ENCODE measurements at regions not wholly inside any gene's neighbourhood (a gene's known extent, or its start where the extent isn't known, plus 50 kb on each side); places are given as distances from the start of the nearest gene placed in this dataset.

GRCh38 chr14:39873791-39874190, 441.6 kb upstream of the FBXO33 start:
- no peak for TF ChIP-seq CTCF (IDR thresholded peaks at IDR 0.05; ENCODE audit: partially characterized antibody, unreplicated experiment)
- DNase-seq, result no peak
- Mint-ChIP-seq H3K36me3 (ENCODE audit: unreplicated experiment) (no peaks in the 10 kb centered on the region), H3K9me3 (ENCODE audit: unreplicated experiment) (no peaks in the 10 kb centered on the region), H3K4me1 (ENCODE audit: low read depth, unreplicated experiment) (no peaks in the 10 kb centered on the region), H3K4me3 (ENCODE audit: unreplicated experiment) (no peak overlapping the region), H3K27me3 (ENCODE audit: unreplicated experiment) (no peaks in the 10 kb centered on the region), H3K27ac (ENCODE audit: unreplicated experiment) (no peak overlapping the region)

GRCh38 chr14:39868949-39869348, 436.7 kb upstream of the FBXO33 start:
- Mint-ChIP-seq H3K36me3 (ENCODE audit: unreplicated experiment) (no peaks in the 10 kb centered on the region), H3K9me3 (ENCODE audit: unreplicated experiment) (no peaks in the 10 kb centered on the region), H3K4me3 (ENCODE audit: unreplicated experiment) (no peak overlapping the region), H3K4me1 (ENCODE audit: low read depth, unreplicated experiment) (peaks cover 4% of the 10 kb centered on the region), H3K27me3 (ENCODE audit: unreplicated experiment) (peaks cover 3% of the 10 kb centered on the region), H3K27ac (ENCODE audit: unreplicated experiment) (no peak overlapping the region)
- TF ChIP-seq CTCF (IDR thresholded peaks at IDR 0.05; ENCODE audit: partially characterized antibody, unreplicated experiment), result no peak
- DNase-seq, result no peak

GRCh38 chr14:39868251-39868650, 436.0 kb upstream of the FBXO33 start:
- Mint-ChIP-seq H3K4me3 (ENCODE audit: unreplicated experiment) (no peak overlapping the region), H3K36me3 (ENCODE audit: unreplicated experiment) (no peaks in the 10 kb centered on the region), H3K9me3 (ENCODE audit: unreplicated experiment) (no peaks in the 10 kb centered on the region), H3K27ac (ENCODE audit: unreplicated experiment) (no peak overlapping the region), H3K4me1 (ENCODE audit: low read depth, unreplicated experiment) (peaks cover 4% of the 10 kb centered on the region), H3K27me3 (ENCODE audit: unreplicated experiment) (peaks cover 3% of the 10 kb centered on the region)
- TF ChIP-seq CTCF (IDR thresholded peaks at IDR 0.05; ENCODE audit: partially characterized antibody, unreplicated experiment), result no peak
- DNase-seq, result no peak

- H3K4me3 Mint-ChIP-seq (ENCODE audit: unreplicated experiment), result no peak overlapping the region
- H3K27me3 Mint-ChIP-seq (ENCODE audit: unreplicated experiment), result peaks cover 5% of the 10 kb centered on the region
- H3K9me3 Mint-ChIP-seq (ENCODE audit: unreplicated experiment), result no peaks in the 10 kb centered on the region
- TF ChIP-seq CTCF (IDR thresholded peaks at IDR 0.05; ENCODE audit: partially characterized antibody, unreplicated experiment), result no peak
- H3K4me1 Mint-ChIP-seq (ENCODE audit: low read depth, unreplicated experiment), result peaks cover 4% of the 10 kb centered on the region
- DNase-seq, result no peak
- H3K27ac Mint-ChIP-seq (ENCODE audit: unreplicated experiment), result no peak overlapping the region
- no peaks in the 10 kb centered on the region for H3K36me3 Mint-ChIP-seq (ENCODE audit: unreplicated experiment)
Observed at GRCh38 chr14:39863441-39863840, 431.2 kb upstream of the FBXO33 start.

- no peaks in the 10 kb centered on the region for H3K36me3 Mint-ChIP-seq (ENCODE audit: unreplicated experiment)
- DNase-seq, result no peak
- peaks cover 5% of the 10 kb centered on the region for H3K27me3 Mint-ChIP-seq (ENCODE audit: unreplicated experiment)
- peaks cover 2% of the 10 kb centered on the region for H3K9me3 Mint-ChIP-seq (ENCODE audit: unreplicated experiment)
- no peak for TF ChIP-seq CTCF (IDR thresholded peaks at IDR 0.05; ENCODE audit: partially characterized antibody, unreplicated experiment)
- no peak overlapping the region for H3K27ac Mint-ChIP-seq (ENCODE audit: unreplicated experiment)
- H3K4me3 Mint-ChIP-seq (ENCODE audit: unreplicated experiment), result no peak overlapping the region
- H3K4me1 Mint-ChIP-seq (ENCODE audit: low read depth, unreplicated experiment), result peaks cover 8% of the 10 kb centered on the region
Observed at GRCh38 chr14:39861696-39862095, 429.5 kb upstream of the FBXO33 start.

All from glutamatergic neuron (in vitro differentiated cells).